ENCODE measurements at regions not wholly inside any gene's neighbourhood (a gene's known extent, or its start where the extent isn't known, plus 50 kb on each side); places are given as distances from the start of the nearest gene placed in this dataset.

DNA sequence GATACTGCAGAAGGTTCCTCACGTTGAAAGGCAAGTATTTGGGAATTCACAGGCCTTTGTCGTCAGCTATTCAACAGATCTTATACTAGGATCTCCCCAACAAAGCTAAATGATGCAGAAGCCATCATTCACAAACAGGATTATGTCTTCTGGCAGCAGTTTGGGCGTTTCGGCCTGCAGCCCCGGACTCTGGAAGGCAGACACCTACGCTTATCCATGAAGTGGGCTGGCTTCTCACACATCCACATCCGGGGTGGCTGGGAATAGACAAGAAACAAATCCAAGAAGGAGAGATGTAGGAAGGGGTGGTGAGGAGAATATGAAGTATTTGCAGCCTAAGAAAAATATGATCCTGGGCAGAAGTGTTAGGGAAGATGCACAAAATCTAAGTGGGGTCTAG is 471.9 kb downstream of the AGTPBP1 start:
- Histone ChIP-seq H3K27ac (ENCODE audit: control insufficient read depth, insufficient read depth, low read length) (no peak overlapping the region), H3K9me1 (ENCODE audit: control insufficient read depth, extremely low read depth, insufficient read depth, low read length) (no peaks in the 10 kb centered on the region), H3K9me3 (ENCODE audit: control insufficient read depth, low read depth, low read length) (no peaks in the 10 kb centered on the region), H3K79me2 (ENCODE audit: control insufficient read depth, insufficient read depth, low read length) (no peaks in the 10 kb centered on the region), H3K4me2 (ENCODE audit: control insufficient read depth, extremely low read depth, insufficient read depth, low read depth, low read length) (no peak overlapping the region), H3K4me1 (ENCODE audit: control insufficient read depth, extremely low read depth, insufficient read depth, low read length) (no peaks in the 10 kb centered on the region), H3K36me3 (ENCODE audit: control insufficient read depth in 2 of 2, extremely low read depth in 1 of 2, insufficient read depth in 2 of 2, low read length in 2 of 2) (no peaks in the 10 kb centered on the region), H3K9ac (ENCODE audit: control insufficient read depth, extremely low read depth, insufficient read depth, low read length) (no peak overlapping the region), H3K4me3 (ENCODE audit: control insufficient read depth in 2 of 3, extremely low read depth in 1 of 3, insufficient read depth in 2 of 3, low read depth in 1 of 3, low read length in 3 of 3) (no peak overlapping the region), H4K20me1 (ENCODE audit: control insufficient read depth, extremely low read depth, insufficient read depth, low read length) (no peaks in the 10 kb centered on the region), H3K27me3 (ENCODE audit: control insufficient read depth, extremely low read depth, insufficient read depth, low read length) (no peaks in the 10 kb centered on the region), H2AFZ (ENCODE audit: control insufficient read depth, low read length) (no peak overlapping the region)
- TF ChIP-seq EZH2 (IDR thresholded peaks at IDR 0.05; ENCODE audit: low read length), result no peak
- TF ChIP-seq, protein P1, sequence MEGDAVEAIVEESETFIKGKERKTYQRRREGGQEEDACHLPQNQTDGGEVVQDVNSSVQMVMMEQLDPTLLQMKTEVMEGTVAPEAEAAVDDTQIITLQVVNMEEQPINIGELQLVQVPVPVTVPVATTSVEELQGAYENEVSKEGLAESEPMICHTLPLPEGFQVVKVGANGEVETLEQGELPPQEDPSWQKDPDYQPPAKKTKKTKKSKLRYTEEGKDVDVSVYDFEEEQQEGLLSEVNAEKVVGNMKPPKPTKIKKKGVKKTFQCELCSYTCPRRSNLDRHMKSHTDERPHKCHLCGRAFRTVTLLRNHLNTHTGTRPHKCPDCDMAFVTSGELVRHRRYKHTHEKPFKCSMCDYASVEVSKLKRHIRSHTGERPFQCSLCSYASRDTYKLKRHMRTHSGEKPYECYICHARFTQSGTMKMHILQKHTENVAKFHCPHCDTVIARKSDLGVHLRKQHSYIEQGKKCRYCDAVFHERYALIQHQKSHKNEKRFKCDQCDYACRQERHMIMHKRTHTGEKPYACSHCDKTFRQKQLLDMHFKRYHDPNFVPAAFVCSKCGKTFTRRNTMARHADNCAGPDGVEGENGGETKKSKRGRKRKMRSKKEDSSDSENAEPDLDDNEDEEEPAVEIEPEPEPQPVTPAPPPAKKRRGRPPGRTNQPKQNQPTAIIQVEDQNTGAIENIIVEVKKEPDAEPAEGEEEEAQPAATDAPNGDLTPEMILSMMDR (optimal IDR thresholded peaks at IDR 0.05 in 1 of 3, IDR thresholded peaks at IDR 0.05 in 1 of 3, conservative IDR thresholded peaks at IDR 0.05 in 1 of 3; ENCODE audit: extremely low read depth in 1 of 3, insufficient read depth in 2 of 3, low read length in 3 of 3), result no peak
- DNase-seq (ENCODE audit: low read depth, low spot score), result no peak
- no peak for FAIRE-seq
- dilution Hi-C loops (cut with MboI; ENCODE audit: extremely low pct_ligation_motif_present, low sequenced_read_pairs), result no loop called here

DNA sequence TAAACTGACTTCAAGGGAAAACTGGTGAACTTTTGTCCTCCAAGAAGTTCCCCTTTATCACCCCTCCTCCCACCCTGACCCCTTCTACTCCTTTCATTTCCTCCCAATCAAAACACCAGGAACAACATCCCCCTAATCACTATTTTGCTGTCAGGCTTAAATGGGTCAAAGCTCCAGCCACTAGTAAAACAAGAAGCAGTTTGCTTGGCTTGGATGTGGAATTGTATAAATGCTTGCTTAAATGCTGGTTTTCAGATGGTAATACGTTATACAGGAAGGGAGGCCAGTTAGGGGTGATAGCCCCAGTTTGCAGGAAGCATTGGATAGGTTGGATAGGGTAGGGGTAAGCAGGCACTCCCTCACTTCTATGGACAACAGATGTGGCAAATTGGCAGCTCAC is 473.6 kb downstream of the AGTPBP1 start:
- H3K27ac ChIP-seq (ENCODE audit: control insufficient read depth, insufficient read depth, low read length), result no peak overlapping the region
- FAIRE-seq, result no peak
- dilution Hi-C loops (cut with MboI; ENCODE audit: extremely low pct_ligation_motif_present, low sequenced_read_pairs), result no loop called here
- no peak for DNase-seq (ENCODE audit: low read depth, low spot score)
- H3K9me3 ChIP-seq (ENCODE audit: control insufficient read depth, low read depth, low read length), result no peaks in the 10 kb centered on the region
- H3K27me3 ChIP-seq (ENCODE audit: control insufficient read depth, extremely low read depth, insufficient read depth, low read length), result no peaks in the 10 kb centered on the region
- H4K20me1 ChIP-seq (ENCODE audit: control insufficient read depth, extremely low read depth, insufficient read depth, low read length), result no peaks in the 10 kb centered on the region
- TF ChIP-seq, protein P1 (optimal IDR thresholded peaks at IDR 0.05 in 1 of 3, IDR thresholded peaks at IDR 0.05 in 1 of 3, conservative IDR thresholded peaks at IDR 0.05 in 1 of 3; ENCODE audit: extremely low read depth in 1 of 3, insufficient read depth in 2 of 3, low read length in 3 of 3), result no peak
- TF ChIP-seq EZH2 (IDR thresholded peaks at IDR 0.05; ENCODE audit: low read length), result no peak
- H3K4me3 ChIP-seq (ENCODE audit: control insufficient read depth in 2 of 3, extremely low read depth in 1 of 3, insufficient read depth in 2 of 3, low read depth in 1 of 3, low read length in 3 of 3), result no peak overlapping the region
- H3K79me2 ChIP-seq (ENCODE audit: control insufficient read depth, insufficient read depth, low read length), result no peaks in the 10 kb centered on the region
- H3K4me1 ChIP-seq (ENCODE audit: control insufficient read depth, extremely low read depth, insufficient read depth, low read length), result no peaks in the 10 kb centered on the region
- H3K4me2 ChIP-seq (ENCODE audit: control insufficient read depth, extremely low read depth, insufficient read depth, low read depth, low read length), result no peak overlapping the region
- H3K36me3 ChIP-seq (ENCODE audit: control insufficient read depth in 2 of 2, extremely low read depth in 1 of 2, insufficient read depth in 2 of 2, low read length in 2 of 2), result no peaks in the 10 kb centered on the region
- H2AFZ ChIP-seq (ENCODE audit: control insufficient read depth, low read length), result no peak overlapping the region
- H3K9me1 ChIP-seq (ENCODE audit: control insufficient read depth, extremely low read depth, insufficient read depth, low read length), result no peaks in the 10 kb centered on the region
- no peak overlapping the region for H3K9ac ChIP-seq (ENCODE audit: control insufficient read depth, extremely low read depth, insufficient read depth, low read length)
